ENCODE measurements at regions not wholly inside any gene's neighbourhood (a gene's known extent, or its start where the extent isn't known, plus 50 kb on each side); places are given as distances from the start of the nearest gene placed in this dataset.

- no peak for DNase-seq (ENCODE audit: low spot score)
Measured at GRCh38 chr10:129107525-129107924, 359.5 kb upstream of the MGMT start.

- no peak for DNase-seq (ENCODE audit: low spot score)
Measured at GRCh38 chr10:129108378-129108777, 358.7 kb upstream of the MGMT start.

GRCh38 chr10:129108994-129109393 is 358.0 kb upstream of the MGMT start:
- DNase-seq (ENCODE audit: low spot score) = no peak

- DNase-seq (ENCODE audit: low spot score) = no peak
Measured at GRCh38 chr10:129110780-129111179, 356.3 kb upstream of the MGMT start.

DNA sequence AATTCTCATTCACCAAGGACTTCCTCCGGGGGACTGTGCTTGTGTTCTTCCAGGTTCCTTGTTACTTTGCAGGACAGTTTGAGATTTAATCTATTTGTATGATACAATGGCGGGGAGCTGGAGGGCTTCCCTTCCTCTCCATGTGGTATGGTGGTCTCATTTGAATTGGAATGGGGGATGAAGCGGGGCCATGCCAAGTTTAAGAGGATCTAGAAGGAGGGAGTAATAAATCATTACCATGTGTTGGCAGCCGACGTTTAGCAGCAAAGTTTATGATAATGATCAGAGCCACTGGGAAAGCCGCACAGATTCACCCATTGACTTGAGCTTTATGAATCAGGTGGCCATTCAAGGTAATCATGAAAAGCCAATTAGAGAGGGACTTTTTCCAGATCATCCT is 355.1 kb upstream of the MGMT start:
- no peak for DNase-seq (ENCODE audit: low spot score)

- DNase-seq (ENCODE audit: low spot score) = peak; percentile 49
Measured at GRCh38 chr10:129114588-129114987, 352.5 kb upstream of the MGMT start.

DNA sequence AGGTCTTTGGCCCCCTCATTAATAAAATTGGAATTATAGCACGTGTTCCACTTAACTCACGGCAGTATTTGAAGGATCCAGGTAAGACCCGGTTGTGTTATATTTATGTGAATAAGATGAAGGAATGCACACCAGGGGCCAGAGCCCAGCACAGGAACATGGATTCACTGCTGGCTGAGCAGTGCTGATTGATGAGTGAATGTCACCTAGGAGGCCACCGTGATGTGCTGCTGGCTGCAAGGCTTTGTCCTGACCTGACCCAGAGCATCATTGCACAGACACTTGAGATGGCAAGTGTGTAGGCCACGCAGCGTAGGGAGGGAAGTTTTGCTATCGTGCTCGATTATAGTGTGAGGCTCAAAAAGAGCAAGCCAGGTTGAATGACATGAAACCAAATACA is 350.7 kb upstream of the MGMT start:
- no peak for DNase-seq (ENCODE audit: low spot score)

DNA sequence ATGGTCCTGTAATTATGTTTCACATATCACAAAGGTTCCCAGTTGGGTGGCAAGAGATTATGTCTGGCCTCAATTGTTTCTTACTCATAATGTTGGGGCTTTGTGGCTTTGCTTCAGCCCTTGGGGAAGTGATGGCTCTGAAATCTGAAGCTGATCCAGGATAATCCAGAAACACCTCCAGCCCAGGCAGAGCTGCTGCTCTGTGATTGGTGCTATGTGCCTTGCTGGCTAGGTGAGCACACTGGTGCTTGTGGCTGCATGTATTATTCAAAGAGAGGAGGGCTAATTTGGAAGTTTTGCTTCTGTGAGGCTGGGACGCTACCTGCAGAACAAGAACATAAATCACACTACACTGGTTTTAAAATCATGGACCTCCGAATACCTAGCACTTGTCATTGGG is 346.6 kb upstream of the MGMT start:
- no peak for DNase-seq (ENCODE audit: low spot score)

DNA sequence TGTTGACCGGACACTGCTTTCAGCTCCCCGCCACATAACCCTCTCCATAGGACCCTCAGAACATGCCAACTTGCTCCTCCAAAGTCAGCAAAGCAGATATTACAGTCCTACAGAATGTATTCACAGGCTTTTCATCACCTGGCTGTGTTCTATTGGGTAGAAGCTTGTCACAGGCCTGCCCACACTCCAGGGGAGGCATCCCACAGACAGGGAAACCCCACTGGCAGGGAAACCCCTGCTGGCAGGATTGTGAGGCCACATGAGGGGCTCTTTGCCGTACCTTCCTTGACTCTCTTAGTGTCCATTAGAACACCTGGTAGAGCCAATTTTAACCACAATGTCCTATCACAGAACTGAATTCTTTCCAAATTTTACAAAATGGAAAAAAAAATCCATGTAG is 344.2 kb upstream of the MGMT start:
- no peak for DNase-seq (ENCODE audit: low spot score)

- no peak for DNase-seq (ENCODE audit: low spot score)
Measured at GRCh38 chr10:129123428-129123827, 343.6 kb upstream of the MGMT start.

DNA sequence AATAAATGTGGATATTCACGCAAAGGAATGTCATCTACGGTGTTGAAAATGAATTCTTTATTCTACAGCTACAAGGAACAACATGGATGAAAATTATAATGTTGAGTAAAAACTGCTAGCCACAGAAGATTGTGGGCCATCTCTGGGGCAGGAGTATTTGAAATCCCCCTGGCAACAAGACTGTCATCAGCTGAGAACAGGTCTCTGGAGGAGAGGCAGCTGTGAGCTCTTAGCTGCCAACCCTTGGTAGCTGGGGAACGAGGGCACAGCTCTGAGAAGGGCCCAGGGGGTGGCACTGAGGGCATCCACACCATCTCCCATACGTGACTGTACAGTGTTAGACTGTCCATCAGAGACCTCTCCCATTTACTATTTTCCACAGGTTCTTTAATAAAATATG is 340.1 kb upstream of the MGMT start:
- no peak for DNase-seq (ENCODE audit: low spot score)

DNA sequence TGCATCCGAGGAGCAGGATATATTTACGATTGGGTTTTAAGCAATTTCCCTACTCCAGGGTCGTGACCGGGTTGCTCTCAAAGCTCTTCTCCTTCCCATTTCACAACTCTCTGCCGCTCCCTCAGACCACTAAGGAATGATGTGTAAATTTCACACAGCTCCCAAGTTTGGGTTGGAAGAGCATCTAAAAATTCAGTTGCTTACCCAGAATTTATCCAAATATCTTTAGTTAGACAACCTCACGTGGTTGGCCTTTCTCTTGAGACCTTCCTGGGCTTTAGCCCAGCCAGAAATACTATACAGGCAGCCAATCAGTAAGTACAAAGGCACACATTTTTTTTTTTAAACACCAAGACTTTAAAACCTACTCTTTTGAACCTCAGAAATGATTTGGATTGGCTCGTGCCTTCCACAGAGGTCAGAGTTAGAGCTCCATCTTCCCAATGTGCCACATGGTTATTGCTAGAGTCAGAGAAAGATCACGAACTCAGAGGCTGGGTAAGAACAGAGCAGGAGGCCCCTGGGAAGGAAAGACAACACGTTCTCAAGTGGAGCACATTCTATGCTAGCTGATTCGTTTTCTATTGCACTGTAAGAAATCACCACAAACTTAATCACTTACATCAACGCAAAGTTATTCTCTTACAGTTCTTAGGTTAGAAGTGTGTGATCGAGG is 335.4 kb upstream of the MGMT start:
- no peak for DNase-seq (ENCODE audit: low spot score)

DNA sequence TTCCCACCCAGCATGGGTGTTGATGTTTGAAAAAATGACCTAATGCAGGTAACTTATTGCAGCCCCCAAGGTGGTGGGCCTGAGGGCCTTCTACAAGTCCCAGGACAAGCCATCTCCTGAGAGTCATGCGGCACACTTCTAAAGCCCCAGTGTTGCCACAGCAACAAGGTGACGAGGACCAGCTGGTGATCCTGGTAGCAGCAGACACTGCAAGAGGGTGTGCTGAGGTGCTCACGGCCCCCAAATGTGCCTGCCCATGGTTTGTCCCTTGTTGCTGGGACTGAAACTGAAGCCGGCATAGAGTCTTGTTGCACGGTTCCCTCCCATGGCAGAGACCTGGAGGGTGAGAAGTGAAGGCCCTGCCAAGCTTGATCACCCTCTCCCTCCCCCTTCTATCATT is 333.2 kb upstream of the MGMT start:
- DNase-seq (ENCODE audit: low spot score) = no peak

GRCh38 chr10:129134371-129134770 is 332.7 kb upstream of the MGMT start:
- DNase-seq (ENCODE audit: low spot score) = no peak

- no peak for DNase-seq (ENCODE audit: low spot score)
Measured at GRCh38 chr10:129135624-129136023, 331.4 kb upstream of the MGMT start.

DNA sequence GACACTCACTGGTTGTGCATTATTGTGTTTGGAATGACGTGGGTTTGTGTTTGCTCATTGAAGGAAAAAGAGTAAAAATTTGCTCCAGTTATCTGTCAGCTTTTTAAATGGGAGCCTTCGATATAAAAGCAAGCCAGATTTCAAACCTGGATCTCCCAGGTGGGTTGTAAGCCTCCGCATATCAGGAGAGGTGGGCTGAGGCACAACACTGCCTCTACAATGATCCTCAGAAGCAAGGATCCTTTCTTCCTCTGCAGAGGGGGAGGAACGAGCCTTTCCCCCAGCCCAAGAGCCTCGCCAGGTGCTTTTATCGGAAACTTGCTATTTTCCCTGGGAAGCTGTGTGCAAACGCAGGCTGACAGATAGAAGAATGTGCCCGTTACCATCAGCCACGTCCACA is 331.0 kb upstream of the MGMT start:
- DNase-seq (ENCODE audit: low spot score) = no peak

DNA sequence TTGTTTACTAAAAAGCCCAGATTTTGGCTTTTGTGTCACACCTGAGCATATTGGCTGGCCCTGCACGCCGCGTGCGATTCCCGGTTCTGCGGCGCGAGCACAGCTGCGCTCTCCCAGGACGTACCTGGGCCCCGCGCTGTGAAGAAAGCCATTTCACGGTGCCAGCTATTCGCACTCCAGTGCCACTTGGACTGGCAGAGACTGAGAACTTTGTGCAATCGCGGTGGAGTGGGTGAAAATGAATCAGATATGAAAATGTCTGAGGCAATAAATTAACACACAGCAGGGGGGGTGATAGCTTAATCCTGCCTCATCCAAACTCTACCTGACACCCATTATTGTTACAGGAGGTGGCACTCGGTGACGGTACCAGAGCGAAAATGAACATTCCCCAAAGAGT is 330.1 kb upstream of the MGMT start:
- no peak for DNase-seq (ENCODE audit: low spot score)

DNA sequence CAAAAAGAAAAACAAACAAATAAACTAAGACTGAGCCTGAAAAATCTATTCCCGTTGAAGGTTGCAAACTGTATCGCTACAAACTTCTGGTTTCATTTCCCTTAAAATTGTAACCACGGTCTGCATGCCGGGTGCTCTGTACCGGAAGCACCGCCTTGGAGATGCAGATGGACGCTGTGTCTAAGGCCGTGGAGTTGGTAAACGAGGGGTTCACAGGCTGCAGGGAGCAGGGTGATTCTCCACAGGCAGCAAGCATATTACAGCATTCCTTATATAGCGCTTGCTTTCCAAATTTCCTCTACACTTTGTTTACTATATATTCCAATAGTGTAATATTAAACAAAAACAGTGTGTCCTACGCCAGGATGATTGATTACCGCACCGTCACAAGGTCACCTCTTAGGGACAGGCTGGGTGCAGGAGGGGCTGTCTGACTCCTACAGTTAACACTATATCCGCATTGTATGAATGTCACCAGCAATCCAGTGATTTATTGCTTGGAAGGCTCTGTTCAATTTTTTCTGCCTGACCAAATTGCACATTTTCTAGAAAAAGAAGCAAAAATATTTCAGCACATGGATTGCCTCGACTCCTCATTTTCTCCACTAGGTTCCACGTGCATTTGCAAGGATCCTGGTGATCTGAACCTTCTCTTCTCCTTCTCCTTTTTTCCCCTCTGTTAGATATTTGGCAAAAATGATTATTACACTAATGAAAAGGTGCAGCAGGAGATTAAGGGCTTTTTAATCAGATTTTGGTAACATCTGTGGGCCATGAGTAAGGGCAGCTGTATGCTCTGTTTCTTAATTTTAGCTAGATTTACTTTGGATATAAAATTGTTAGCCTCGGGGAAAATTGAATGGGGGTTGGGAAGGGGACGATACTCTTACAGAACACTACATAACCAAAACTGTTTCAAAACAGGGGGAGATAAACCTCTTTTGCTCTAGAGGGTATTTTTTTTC is 325.8 kb upstream of the MGMT start:
- no peak for DNase-seq (ENCODE audit: low spot score)

DNA sequence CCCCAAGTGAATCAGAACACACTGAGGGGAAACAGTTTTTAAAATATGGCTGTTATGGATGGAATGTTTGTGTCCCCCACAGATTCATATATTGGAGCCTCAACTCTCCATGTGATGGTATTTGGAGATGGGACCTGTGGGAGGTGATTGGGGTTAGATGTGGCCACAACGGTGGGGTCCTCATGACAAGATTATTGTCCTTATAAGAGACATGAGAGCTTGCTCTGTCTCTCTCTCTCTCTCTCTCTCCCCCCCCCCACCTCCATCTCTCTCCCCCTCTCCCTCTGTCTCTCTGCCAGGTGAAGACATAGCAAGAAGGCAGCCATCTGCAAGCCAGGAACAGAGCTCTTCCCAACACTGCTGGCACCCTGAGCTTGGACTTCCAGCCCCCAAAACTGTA is 315.8 kb upstream of the MGMT start:
- DNase-seq (ENCODE audit: low spot score) = no peak

- DNase-seq (ENCODE audit: low spot score) = no peak
Measured at GRCh38 chr10:129156406-129156805, 310.6 kb upstream of the MGMT start.

DNA sequence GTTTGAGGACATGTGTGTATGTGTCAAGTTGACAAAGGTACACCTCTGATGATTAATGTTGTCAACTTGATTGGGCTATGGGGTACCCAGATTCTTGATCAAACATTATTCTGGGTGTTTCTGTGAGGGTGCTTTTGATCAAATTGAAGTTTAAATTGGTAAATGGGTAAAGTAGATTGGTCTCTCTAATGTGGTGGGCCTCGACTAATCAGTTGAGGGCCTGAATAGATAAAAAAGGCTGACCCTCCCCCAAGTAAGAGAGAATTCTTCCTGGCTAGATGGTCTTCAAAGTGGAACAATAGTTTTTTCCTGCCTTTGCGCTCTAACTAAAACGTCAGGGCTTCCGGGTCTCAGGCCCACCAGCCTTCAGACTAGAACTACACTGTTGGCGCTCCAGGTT is 309.9 kb upstream of the MGMT start:
- no peak for DNase-seq (ENCODE audit: low spot score)

- DNase-seq (ENCODE audit: low spot score) = no peak
Measured at GRCh38 chr10:129161150-129161549, 305.9 kb upstream of the MGMT start.

DNA sequence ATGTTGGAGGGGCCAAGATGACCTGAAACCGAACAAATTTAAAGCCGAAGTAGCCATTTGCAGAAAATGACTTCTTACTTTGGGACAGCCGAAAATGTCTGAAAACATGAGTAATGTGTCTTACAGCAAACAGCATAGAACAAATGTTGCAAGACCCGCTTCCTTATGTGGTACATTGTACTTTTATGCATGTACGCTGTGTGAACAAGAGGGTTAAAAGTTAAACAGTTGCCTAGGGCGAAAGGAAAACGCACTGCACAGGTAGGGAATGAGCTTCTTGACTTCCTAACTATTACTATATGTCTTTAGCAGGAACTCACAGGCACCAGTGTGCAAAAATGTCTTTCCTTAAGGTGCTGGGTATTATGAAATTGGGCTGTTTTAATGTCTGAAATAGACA is 303.5 kb upstream of the MGMT start:
- no peak for DNase-seq (ENCODE audit: low spot score)

Data from hematopoietic multipotent progenitor cell treated with erythropoietin and hydrocortisone succinate and interleukin-3 and kit ligand, for 17 days (in vitro differentiated cells).